GM21786 (cell line): ENCODE measurements at regions not wholly inside any gene's neighbourhood (a gene's known extent, or its start where the extent isn't known, plus 50 kb on each side); places are given as distances from the start of the nearest gene placed in this dataset.

ENCODE experiments used
- ATAC-seq: cut with Tn5 transposase; IDR thresholded peaks from one replicate; pipeline ENCODE4 v1.9.1; 2021; ENCODE audit not compliant: unreplicated experiment

DNA sequence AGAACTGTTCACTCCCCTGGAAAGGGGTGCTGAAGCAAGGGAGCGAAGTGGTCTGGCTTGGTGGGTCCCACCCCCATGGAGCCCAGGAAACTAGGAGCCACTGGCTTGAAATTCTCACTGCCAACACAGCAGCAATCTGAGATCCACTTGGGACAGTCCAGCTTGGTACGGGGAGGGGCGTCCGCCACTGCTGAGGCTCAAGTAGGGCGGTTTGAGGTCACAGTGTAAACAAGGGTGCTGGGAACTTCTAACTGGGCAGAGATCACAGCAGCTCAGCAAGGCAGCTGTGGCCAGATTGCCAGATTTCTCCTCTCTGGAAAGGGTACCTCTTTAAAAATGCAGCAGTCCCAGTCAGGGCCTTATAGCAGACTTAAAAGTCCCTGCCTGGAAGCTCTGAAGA lies 53.9 kb upstream of the GALNTL6 start:
- ATAC-seq = no peak

DNA sequence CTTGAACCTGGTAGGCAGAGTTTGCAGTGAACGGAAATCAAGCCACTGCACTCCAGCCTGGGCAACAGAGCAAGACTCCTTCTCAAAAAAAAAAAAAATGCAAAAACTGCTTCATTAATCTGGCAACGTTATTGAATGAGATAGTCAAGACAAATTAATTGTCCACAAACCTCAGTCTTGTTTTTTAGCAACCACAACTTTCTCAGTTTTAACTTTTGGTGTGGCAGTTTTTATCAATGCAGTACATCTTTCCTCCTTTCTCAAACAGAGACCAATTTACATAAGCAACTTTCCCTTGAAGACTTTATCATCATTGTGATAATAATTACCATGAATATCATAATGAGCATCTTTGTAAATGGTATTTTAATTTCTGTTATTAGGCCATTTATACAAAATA lies 61.7 kb upstream of the GALNTL6 start:
- ATAC-seq = no peak

DNA sequence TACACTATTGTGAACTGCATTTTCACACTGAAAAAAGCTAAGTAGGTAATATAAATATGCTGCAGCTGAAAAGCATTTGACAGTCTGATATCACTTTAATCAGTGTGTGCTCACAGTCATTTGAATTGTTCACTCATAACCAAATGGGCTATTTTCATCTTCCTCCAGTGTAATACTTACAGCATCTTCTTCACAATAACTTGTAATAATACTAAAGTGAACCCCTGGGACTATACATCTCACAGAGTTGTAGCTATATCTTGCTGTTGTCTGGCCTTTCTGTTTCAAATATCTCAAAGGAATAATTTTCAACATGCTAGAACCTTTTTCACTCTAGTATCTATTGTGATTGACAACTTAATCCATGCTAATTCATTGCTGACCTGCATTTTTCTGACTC lies 66.8 kb upstream of the GALNTL6 start:
- no peak for ATAC-seq

- ATAC-seq = no peak
These were observed 70.8 kb upstream of the GALNTL6 start for GRCh38 chr4:171742436-171742835.

DNA sequence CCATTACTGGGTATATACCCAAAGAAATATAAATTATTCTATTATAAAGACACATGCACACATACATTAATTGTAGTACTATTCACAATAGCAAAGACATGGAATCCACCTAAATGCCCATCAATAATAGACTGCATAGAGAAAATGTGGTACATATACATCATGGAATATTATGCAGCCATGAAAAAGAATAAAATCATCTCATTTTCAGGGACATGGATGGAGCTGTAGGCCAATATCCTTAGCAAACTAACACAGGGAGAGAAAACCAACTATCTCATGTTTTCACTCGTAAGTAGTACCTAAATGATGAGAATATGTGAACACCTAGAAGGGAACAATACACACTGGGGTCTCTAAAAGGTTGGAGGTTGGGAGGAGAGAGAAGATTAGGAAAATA lies 86.0 kb upstream of the GALNTL6 start:
- no peak for ATAC-seq

GRCh38 chr4:171721937-171722336 lies 91.3 kb upstream of the GALNTL6 start:
- no peak for ATAC-seq

DNA sequence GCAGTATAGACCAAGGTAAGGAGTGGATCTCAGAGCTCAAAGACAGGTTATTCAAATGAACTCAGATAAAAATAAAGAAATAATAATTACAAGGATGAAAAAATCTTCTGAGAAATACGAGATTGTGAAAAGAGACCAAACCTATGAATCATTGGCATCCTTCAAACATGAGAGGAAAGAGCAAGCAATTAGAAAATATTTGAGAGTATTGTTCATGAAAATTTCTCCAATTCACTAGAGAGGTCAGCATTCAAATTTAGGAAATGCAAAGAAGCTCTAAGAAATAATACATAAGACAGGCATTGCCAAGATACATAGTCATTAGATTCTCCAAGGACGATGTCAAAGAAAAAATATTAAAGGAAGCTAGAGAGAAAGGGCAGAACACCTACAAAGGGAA lies 93.5 kb upstream of the GALNTL6 start:
- ATAC-seq = no peak

DNA sequence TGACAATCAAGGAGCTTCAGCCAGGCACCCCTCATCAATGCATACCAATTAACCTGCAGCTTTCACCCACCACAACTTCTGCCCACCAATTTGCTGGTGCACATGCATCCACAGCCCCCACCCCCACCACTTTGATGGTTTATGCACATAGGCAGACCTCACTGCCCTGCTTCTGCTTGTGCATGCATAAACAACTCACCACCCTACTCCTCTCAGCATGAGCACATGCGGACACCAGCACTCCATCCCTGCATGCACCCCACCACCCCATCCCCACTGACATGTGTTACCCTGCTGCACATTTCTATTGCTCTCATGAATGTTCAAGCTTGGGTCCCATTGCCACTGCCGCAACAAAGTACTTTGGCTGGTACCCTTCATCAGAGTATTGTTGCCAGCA lies 94.5 kb upstream of the GALNTL6 start:
- ATAC-seq = no peak

DNA sequence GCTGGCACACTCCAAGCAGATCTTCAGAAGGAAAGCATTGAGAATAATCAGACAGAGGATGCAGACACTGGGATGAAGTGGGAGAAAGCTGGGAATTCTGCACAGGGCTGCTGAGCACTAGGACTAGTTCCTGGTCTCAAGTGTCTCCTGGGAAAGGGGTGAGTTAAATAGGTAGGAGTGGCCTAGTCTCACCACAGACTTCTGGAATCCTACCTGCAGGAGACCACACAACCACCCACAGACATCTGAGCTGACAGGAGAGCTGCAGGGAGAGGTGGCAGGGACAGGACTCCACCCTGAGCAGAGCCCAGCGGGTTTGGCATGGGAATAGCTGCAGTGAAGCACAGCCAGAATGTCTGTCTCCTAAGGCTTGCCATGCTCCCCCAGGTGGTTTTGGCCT lies 95.1 kb upstream of the GALNTL6 start:
- ATAC-seq = no peak

GRCh38 chr4:171717231-171717741 lies 95.9 kb upstream of the GALNTL6 start:
- ATAC-seq = no peak

DNA sequence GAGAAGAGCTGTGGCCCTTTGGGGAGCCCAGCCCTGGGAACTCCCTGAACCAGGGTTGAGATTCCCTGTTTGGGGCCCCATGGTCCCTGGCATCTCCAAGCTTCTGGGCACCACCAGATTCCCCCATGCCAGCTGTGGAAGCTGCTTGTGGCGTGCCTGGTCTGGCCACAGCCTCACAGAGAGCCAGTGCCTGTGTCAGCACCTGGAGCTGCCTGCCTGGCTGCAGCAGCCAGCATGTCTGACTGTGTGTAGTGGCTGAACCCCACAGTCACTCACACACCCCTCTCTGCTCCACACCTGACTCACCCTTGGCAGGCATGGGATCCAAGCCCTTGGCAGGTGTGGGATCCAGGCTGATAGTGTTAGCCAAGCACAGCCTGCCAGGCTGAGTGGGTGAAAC lies 97.2 kb upstream of the GALNTL6 start:
- ATAC-seq = no peak

- ATAC-seq = no peak
These were observed 98.3 kb upstream of the GALNTL6 start for GRCh38 chr4:171714791-171715454.

GRCh38 chr4:171710743-171711142 lies 102.5 kb upstream of the GALNTL6 start:
- no peak for ATAC-seq

- peak; percentile 99 for ATAC-seq
These were observed 136.5 kb upstream of the GALNTL6 start for GRCh38 chr4:171676555-171677215.

GRCh38 chr4:171674781-171675180 lies 138.4 kb upstream of the GALNTL6 start:
- no peak for ATAC-seq

DNA sequence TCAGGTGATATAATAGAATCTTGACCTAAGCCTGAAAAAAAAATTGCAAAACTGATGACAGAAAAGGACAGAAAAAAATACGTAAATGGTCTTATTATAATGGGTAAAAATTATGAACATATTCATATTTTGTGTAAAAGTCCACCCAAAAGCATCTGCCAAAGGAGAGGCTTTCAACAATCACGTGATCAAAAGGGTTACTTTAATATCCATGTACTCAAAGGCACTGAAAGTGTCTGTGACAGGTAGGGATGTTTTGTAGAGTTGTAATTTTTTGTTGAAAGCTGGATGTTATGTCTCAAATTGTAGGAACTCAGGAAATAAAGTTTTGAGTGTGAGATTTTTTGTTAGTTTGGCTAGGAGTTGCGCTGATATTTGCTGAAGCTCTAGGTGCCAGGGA lies 144.8 kb upstream of the GALNTL6 start:
- no peak for ATAC-seq

DNA sequence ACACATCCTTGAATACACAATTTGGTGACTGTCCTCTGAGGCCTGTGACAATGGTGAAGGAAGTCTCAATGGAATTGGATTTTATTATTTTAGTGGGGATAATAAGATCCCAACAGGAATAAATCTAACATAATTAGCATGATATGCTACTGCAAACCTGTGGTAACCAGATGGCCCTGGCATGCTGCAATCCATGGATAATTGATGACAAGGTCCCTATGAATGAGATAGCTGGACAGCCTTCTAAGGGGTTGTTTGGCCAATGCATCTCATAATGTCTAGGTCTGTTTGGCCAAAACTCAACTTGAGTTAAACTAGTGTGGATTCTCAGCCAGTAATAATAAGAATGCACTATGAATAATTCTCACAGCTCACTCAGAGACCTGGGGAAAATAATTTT lies 145.3 kb upstream of the GALNTL6 start:
- ATAC-seq = no peak

- ATAC-seq = no peak
These were observed 162.1 kb upstream of the GALNTL6 start for GRCh38 chr4:171651071-171651470.

GRCh38 chr4:171650543-171650942 lies 162.7 kb upstream of the GALNTL6 start:
- ATAC-seq = no peak

DNA sequence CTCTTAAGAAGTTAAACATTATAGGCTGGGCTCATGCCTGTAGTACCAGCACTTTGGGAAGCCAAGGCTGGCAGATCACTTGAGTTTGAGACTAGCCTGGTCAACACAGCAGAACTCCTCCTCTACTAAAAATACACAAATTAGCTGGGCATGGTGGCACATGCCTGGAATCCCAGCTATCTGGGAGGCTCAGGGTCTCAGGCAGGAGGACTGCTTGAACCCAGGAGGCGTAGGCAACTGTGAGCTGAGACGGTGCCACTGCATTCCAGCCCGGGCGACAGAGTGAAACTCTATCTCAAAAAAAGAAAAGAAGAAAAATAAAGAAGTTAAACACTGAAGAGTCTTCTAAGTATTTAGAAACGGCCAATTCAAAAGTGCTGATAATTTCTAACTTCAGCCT lies 164.3 kb upstream of the GALNTL6 start:
- ATAC-seq = no peak

DNA sequence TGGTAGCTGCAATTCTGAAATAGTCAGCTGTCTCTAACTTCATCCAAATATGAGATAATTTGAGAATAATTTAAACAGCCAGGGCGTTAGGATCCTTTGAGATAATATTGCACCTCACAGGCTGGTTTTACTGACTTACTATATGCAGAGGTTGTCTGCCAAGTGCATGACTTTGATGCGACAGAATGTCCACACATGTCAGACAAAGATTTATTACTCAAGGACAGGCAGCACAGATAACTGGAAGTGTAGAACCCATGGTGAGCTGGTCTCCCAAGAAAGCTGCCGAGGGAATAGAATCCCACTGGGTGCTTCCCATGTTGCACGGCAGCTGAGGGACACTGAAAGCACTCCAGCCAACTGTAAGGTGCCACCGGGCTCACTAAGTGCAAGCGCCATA lies 166.2 kb upstream of the GALNTL6 start:
- no peak for ATAC-seq

- peak; percentile 80 for ATAC-seq
These were observed 168.7 kb upstream of the GALNTL6 start for GRCh38 chr4:171644430-171645057.
